ENCODE measurements at regions not wholly inside any gene's neighbourhood (a gene's known extent, or its start where the extent isn't known, plus 50 kb on each side); places are given as distances from the start of the nearest gene placed in this dataset.

- in situ Hi-C loops (cut with HindIII; ENCODE audit: low pct_ligation_motif_present, low sequenced_read_pairs): no loop called here
Observed at GRCh38 chr12:131542351-131542750, 168.5 kb upstream of the SFSWAP start.

GRCh38 chr12:131543040-131543439 is 167.8 kb upstream of the SFSWAP start:
- DNase-seq: no peak
- in situ Hi-C loops (cut with HindIII; ENCODE audit: low pct_ligation_motif_present, low sequenced_read_pairs): no loop called here
- Histone ChIP-seq H3K4me3 (ENCODE audit: low read depth, low read length) (no peak overlapping the region), H3K36me3 (replicated peaks) (no peaks in the 10 kb centered on the region), H3K27me3 (replicated peaks) (no peaks in the 10 kb centered on the region), H3K27ac (no peak overlapping the region)
- TF ChIP-seq CTCF (IDR thresholded peaks at IDR 0.05; ENCODE audit: low read depth, low read length, missing control alignments): no peak

More at GRCh38 chr12:131542351-131542750, 168.5 kb upstream of the SFSWAP start:
- Histone ChIP-seq H3K36me3 (replicated peaks) (no peaks in the 10 kb centered on the region), H3K4me3 (ENCODE audit: low read depth, low read length) (no peak overlapping the region), H3K27me3 (replicated peaks) (no peaks in the 10 kb centered on the region), H3K27ac (no peak overlapping the region)
- DNase-seq: no peak
- no peak for TF ChIP-seq CTCF (IDR thresholded peaks at IDR 0.05; ENCODE audit: low read depth, low read length, missing control alignments)

- Histone ChIP-seq H3K36me3 (replicated peaks) (no peaks in the 10 kb centered on the region), H3K27ac (no peak overlapping the region), H3K27me3 (replicated peaks) (no peaks in the 10 kb centered on the region), H3K4me3 (ENCODE audit: low read depth, low read length) (no peak overlapping the region)
- in situ Hi-C loops (cut with HindIII; ENCODE audit: low pct_ligation_motif_present, low sequenced_read_pairs): no loop called here
- no peak for DNase-seq
- TF ChIP-seq CTCF (IDR thresholded peaks at IDR 0.05; ENCODE audit: low read depth, low read length, missing control alignments): no peak
Observed at GRCh38 chr12:131547555-131547954, 163.3 kb upstream of the SFSWAP start.

DNA sequence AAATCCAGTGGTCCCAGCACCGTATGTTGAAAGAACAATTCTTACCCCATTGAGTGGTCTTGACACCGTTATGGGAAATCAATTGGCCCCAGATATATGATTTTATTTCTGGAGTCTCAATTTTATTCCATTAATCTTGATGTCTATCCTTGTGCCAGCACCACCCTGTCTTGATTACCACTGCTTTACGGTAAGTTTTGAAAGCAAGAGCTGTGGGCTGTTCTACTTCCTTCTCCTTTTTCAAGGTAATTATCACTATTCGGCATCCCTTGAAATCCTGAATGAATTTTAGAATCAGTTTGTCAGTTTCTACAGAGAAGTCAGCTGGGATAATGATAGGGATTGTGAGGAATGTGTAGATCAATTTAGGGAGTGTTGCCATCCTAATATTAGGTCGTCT is 160.8 kb upstream of the SFSWAP start:
- Histone ChIP-seq H3K4me3 (ENCODE audit: low read depth, low read length) (no peak overlapping the region), H3K27me3 (replicated peaks) (no peaks in the 10 kb centered on the region), H3K27ac (no peak overlapping the region), H3K36me3 (replicated peaks) (no peaks in the 10 kb centered on the region)
- DNase-seq: no peak
- in situ Hi-C loops (cut with HindIII; ENCODE audit: low pct_ligation_motif_present, low sequenced_read_pairs): no loop called here
- no peak for TF ChIP-seq CTCF (IDR thresholded peaks at IDR 0.05; ENCODE audit: low read depth, low read length, missing control alignments)

- Histone ChIP-seq H3K36me3 (replicated peaks) (no peaks in the 10 kb centered on the region), H3K27ac (no peak overlapping the region), H3K4me3 (ENCODE audit: low read depth, low read length) (no peak overlapping the region), H3K27me3 (replicated peaks) (no peaks in the 10 kb centered on the region)
- DNase-seq: no peak
- TF ChIP-seq CTCF (IDR thresholded peaks at IDR 0.05; ENCODE audit: low read depth, low read length, missing control alignments): no peak
- in situ Hi-C loops (cut with HindIII; ENCODE audit: low pct_ligation_motif_present, low sequenced_read_pairs): no loop called here
Observed at GRCh38 chr12:131551675-131552491, 159.0 kb upstream of the SFSWAP start.

DNA sequence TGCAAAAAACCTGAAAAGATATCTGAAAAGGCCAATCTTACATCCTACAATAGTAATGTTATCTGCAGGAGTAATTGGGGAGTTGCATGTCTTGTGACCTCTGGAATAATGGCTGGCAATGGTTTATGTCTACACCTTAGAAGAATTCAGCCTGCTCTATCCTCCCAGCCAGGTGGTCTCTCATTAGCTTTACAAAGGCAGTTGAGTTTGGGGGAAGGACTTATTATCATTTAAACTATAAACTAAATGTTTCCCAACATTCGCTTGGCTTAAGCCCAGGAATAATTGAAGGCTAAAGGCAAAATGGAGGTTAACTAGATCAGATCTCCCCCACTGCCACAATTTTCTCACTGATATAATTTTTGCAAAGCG is 158.4 kb upstream of the SFSWAP start:
- no peak overlapping the region for H3K27ac ChIP-seq
- DNase-seq: no peak
- in situ Hi-C loops (cut with HindIII; ENCODE audit: low pct_ligation_motif_present, low sequenced_read_pairs): no loop called here
- no peaks in the 10 kb centered on the region for H3K36me3 ChIP-seq (replicated peaks)
- no peak overlapping the region for H3K4me3 ChIP-seq (ENCODE audit: low read depth, low read length)
- no peaks in the 10 kb centered on the region for H3K27me3 ChIP-seq (replicated peaks)
- TF ChIP-seq CTCF (IDR thresholded peaks at IDR 0.05; ENCODE audit: low read depth, low read length, missing control alignments): no peak

Data from brain microvascular endothelial cell (primary cell).